Hindlimb muscle (tissue), 1 donor: ENCODE measurements at regions not wholly inside any gene's neighbourhood (a gene's known extent, or its start where the extent isn't known, plus 50 kb on each side); places are given as distances from the start of the nearest gene placed in this dataset.
A peak's percentile ranks its signal among the peaks of the same experiment; 100 is the strongest.

Experiments used
- DNase-seq: peaks from one replicate; pipeline ENCODE4 v3.0.0-alpha.2; 2013

DNA sequence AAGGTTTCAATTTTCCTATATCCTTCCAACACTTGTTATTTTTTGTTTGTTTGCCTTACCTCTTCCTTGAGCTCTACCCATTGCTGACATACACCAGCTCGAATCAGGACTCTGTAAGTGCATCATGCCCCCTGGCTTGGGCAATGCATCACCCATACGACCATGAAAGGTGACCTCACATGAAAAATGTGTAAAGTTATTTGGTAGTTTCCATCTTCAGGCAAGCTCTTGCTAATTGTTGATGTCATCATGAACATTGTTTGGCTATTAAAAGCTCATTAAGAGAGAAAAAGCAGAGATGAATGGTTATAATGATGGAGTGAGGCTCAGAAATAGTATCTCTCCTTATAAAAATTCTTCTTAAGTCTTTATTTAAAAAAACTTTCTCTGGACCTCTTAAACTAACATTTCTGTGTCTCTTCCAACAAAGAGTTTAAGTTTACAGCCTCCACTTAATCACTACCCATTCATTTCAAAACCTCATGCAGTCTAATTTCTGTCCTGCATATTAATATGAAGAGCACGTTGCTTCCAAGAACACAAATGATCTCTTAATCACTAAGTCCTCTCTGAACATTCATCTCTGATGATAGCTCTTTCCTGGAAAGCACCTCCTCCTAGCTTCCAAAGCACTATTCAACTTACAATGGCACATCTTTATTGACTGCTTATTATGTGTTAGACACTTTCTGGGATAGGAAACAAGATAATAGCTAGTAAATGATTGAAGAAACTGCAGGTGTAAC, 236.3 kb downstream of the NFKBIZ start:
- DNase-seq, result no peak

GRCh38 chr3:102087236-102087635, 237.9 kb downstream of the NFKBIZ start:
- no peak for DNase-seq

DNA sequence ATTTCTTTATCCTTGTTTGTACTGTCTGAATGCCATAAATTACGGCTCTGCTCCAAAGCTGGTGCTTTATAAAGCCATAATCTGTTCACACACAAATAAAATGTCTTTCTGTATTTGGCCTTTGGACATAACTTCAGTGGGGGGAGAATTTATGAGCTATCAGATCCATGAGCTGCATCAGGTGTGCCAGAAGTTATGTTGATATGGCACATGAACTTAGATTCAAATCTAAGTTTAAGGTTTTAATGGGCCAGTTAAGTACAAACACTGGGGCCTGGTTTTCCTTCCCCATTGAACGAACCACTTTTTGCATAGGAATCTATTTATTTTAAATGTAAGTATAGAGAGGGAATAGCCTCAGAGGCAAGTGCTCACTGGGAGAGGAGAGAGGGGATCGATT, 239.9 kb downstream of the NFKBIZ start:
- no peak for DNase-seq

- no peak for DNase-seq
These were observed 240.8 kb downstream of the NFKBIZ start for GRCh38 chr3:102089904-102090720.

GRCh38 chr3:102090721-102091045, 241.4 kb downstream of the NFKBIZ start:
- DNase-seq, result peak; percentile 11

DNA sequence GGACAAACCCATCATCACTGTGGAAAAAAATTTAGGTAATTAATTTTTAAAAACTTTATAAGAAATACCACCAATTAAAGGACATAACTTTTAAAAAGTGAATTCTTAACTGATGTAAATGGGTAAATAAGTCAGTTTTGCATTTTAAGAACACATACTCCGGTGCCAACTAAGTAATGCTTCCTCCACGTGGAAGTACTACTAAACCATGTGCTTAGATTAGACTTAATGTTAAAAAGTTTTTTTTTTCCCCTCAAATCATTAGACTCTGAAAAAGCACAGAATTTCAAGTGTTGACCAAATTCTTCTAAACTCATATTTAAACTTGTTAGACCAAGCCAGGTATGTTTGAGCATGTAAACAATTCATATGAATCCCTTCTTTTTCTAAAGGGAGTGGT, 242.0 kb downstream of the NFKBIZ start:
- no peak for DNase-seq

- DNase-seq, result no peak
These were observed 243.5 kb downstream of the NFKBIZ start for GRCh38 chr3:102092617-102093466.

DNA sequence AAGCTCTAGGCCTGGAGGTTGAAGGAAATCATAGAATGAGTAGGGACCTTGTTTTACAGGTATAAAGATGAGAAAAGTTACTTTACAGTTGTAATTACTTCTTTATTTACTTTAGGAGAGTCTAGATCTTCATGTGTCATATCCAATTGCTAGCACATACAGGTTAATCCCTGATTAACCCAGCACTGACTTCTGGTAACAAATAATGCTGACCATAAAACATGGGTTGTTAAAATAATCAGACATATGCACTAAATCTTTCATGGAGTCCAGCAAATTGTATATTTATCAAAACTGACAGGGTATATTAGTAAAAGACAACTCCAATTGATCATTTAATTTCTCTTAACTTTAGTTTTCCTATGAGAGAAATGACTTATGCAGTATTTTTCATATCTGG, 245.2 kb downstream of the NFKBIZ start:
- no peak for DNase-seq

- DNase-seq, result no peak
These were observed 246.1 kb downstream of the NFKBIZ start for GRCh38 chr3:102095383-102095782.

DNA sequence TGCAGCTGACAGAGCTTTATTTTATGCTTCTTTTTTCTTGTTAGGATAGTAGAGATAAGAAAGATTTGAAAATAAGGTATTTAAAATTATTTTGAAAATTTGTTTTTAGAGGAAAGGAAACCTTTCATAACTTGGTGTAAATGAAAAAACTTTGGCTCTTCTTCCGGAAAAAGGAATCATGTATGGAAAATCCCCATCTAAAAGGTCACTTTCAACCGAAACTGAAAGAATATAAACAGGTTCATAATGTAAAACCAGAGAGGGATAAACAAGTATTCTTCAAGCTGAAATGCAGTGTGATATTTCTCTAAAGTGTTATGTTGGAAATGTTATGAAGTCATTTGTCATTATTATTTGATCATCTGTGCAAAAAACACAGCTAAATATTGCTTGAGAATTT, 246.8 kb downstream of the NFKBIZ start:
- no peak for DNase-seq

GRCh38 chr3:102098130-102098885, 249.0 kb downstream of the NFKBIZ start:
- no peak for DNase-seq

- DNase-seq, result no peak
These were observed 250.6 kb downstream of the NFKBIZ start for GRCh38 chr3:102099913-102100312.

- DNase-seq, result no peak
These were observed 253.1 kb downstream of the NFKBIZ start for GRCh38 chr3:102102394-102102793.

DNA sequence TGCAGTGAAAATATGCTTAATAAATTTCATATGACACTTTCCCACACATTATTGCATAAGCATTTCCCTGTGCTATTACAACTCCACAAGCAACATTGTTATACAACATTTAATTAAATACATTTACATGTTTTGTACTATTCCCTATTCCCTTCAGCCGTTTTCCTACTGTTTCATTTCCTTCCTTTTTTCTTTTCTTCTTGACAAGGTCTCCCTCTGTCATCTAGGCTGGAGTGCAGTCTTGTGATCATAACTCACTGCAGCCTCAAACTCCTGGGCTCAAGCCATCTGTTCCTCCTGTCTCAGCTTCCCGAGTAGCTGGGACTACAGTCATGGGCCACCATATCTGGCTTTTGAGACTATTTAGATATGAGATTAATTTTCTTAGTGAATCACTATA, 254.7 kb downstream of the NFKBIZ start:
- no peak for DNase-seq

DNA sequence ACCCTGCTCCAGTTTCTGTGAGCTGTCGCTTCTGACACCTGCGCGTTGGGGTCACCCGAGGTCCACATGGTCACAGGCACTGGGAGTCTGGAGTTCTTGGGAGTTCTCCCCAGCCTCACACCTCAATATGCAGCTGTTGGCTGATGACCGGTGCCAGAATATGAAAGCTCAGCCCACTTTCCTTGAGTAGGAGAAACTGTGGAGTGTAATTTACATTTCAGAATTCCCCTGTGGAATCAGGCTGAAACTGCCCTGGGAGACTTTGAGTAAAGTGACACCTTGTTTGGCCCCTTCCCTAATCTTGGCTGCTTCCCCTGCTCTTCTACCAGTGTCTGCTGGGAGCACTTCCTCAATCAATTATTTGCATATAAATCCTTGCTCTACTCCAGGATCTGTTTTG, 255.9 kb downstream of the NFKBIZ start:
- DNase-seq, result no peak

DNA sequence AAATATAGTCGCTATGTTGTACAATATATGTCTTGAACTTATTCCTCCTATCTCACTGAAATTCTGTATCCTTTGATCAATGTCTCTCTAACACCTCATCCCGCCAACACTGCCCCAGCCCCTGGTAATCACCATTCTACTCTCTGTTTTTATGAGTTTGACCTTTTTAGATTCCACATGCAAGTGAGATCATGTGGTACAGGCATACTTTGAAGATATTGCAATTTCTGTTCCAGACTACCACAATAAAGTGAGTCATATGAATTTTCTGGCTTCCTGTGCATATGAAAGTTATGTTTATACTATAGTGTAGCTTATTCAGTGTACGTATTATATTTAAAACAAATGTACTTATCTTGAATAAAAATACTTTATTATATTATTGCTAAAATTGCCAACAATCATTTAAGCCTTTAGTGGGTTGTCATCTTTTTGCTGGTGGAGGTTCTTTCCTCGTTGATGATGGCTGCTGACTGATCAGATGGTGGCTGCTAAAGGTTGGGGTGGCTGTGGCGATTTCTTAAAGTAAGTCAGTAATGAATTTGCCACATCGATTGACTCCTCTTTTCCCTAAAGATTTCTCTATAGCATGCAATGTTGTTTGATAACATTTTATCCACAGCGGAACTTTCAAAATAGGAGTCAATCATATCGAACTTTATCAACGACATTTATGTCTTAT, 257.2 kb downstream of the NFKBIZ start:
- DNase-seq, result no peak

DNA sequence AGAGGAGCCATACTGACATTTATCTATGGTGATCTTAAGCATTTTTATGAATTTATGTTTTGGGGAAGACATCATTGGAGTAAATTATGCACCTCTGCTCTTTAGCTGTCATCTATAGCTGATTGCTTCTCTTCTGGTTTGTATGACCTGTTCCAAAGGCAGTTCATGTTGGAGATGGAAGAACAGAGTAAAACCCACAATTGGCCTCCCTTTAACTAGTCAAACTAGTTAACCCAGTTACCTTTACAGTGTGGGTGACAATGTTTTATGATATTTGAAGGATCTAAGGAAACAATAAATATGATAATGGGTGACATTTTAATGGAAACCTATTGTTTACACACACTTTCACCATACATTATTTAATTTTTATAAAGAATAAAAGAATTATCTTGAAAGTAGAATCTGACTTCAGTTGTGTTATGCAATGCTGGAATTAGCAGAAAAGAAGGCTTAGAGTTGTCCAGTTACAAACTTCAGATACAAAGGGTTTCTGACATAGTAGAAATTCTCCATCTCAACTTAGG, 263.5 kb downstream of the NFKBIZ start:
- no peak for DNase-seq

DNA sequence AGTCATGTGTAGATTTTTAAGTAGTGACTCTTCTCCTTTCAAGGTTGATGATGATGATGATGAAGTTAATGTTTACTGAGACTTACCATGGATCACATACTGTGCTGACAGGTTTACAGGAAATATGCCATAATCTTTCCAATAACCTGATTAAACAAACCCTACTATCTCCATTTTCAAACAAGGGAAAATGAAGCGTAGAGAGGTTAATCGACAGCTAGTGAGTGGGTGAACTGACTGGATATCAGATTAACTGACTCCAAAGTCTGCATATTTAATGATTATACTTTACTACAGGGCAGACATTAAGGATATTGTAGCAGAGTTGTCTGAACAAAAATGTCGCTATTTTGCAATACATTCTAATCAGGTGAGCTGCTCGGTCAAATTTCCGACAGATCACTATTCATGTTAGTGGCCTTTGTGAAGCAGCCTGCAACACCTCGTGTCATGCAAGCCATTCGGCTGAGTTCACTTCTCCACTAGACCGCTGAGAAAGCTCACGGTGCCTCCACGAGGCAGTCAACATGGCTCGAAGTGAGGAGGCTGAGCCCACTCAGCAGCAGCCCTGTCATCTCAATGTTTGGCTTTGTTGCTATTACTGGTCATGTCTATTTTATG, 264.2 kb downstream of the NFKBIZ start:
- DNase-seq, result no peak

GRCh38 chr3:102114264-102114979, 265.1 kb downstream of the NFKBIZ start:
- DNase-seq, result no peak

- no peak for DNase-seq
These were observed 273.2 kb downstream of the NFKBIZ start for GRCh38 chr3:102122527-102122926.
